ENCODE measurements at regions not wholly inside any gene's neighbourhood (a gene's known extent, or its start where the extent isn't known, plus 50 kb on each side); places are given as distances from the start of the nearest gene placed in this dataset.

DNA sequence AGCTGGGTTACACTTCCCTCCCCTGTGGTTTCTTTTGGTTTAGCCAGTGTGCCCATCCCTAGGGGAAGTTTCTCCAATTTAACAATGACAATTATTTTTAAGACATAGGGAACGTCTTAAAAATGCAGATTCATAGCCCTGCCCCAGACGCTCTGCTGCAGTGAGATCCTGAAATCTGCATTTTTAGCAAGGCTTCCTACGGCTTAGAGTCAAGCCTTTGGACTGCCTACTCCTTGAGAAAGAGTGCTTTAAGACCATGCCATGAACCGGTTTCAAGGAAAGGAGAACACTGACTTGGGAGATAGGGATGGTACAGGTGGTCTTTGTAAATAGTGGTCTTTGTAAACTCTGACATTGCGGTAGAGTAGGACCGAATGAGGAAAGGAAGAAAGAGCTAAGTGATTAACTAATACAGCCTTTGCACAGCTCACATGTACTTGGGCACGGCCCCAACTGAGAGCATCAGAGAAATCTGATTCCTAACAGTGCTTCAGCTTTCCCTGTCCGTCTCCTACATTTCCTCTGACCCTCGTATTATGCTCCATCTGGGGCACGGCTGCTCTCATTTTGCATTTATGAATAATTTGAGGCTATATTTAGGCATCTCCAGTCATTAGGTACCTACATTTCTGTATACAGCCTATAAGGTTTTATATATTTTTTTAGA is 217.6 kb upstream of the TANK start:
- no peak for TF ChIP-seq EZH2 (IDR thresholded peaks at IDR 0.05; ENCODE audit: low read length)
- TF ChIP-seq, protein P1, sequence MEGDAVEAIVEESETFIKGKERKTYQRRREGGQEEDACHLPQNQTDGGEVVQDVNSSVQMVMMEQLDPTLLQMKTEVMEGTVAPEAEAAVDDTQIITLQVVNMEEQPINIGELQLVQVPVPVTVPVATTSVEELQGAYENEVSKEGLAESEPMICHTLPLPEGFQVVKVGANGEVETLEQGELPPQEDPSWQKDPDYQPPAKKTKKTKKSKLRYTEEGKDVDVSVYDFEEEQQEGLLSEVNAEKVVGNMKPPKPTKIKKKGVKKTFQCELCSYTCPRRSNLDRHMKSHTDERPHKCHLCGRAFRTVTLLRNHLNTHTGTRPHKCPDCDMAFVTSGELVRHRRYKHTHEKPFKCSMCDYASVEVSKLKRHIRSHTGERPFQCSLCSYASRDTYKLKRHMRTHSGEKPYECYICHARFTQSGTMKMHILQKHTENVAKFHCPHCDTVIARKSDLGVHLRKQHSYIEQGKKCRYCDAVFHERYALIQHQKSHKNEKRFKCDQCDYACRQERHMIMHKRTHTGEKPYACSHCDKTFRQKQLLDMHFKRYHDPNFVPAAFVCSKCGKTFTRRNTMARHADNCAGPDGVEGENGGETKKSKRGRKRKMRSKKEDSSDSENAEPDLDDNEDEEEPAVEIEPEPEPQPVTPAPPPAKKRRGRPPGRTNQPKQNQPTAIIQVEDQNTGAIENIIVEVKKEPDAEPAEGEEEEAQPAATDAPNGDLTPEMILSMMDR (optimal IDR thresholded peaks at IDR 0.05 in 1 of 3, IDR thresholded peaks at IDR 0.05 in 1 of 3, conservative IDR thresholded peaks at IDR 0.05 in 1 of 3; ENCODE audit: extremely low read depth in 1 of 3, insufficient read depth in 2 of 3, low read length in 3 of 3) = no peak
- Histone ChIP-seq H2AFZ (ENCODE audit: control insufficient read depth, low read length) (no peak overlapping the region), H3K4me2 (ENCODE audit: control insufficient read depth, extremely low read depth, insufficient read depth, low read depth, low read length) (no peak overlapping the region), H3K9ac (ENCODE audit: control insufficient read depth, extremely low read depth, insufficient read depth, low read length) (no peak overlapping the region), H3K27ac (ENCODE audit: control insufficient read depth, insufficient read depth, low read length) (no peak overlapping the region), H3K36me3 (ENCODE audit: control insufficient read depth in 2 of 2, extremely low read depth in 1 of 2, insufficient read depth in 2 of 2, low read length in 2 of 2) (no peaks in the 10 kb centered on the region), H3K9me1 (ENCODE audit: control insufficient read depth, extremely low read depth, insufficient read depth, low read length) (no peaks in the 10 kb centered on the region), H3K79me2 (ENCODE audit: control insufficient read depth, insufficient read depth, low read length) (no peaks in the 10 kb centered on the region), H3K9me3 (ENCODE audit: control insufficient read depth, low read depth, low read length) (no peaks in the 10 kb centered on the region), H3K27me3 (ENCODE audit: control insufficient read depth, extremely low read depth, insufficient read depth, low read length) (no peaks in the 10 kb centered on the region), H4K20me1 (ENCODE audit: control insufficient read depth, extremely low read depth, insufficient read depth, low read length) (no peaks in the 10 kb centered on the region), H3K4me1 (ENCODE audit: control insufficient read depth, extremely low read depth, insufficient read depth, low read length) (peaks cover 4% of the 10 kb centered on the region), H3K4me3 (ENCODE audit: control insufficient read depth in 2 of 3, extremely low read depth in 1 of 3, insufficient read depth in 2 of 3, low read depth in 1 of 3, low read length in 3 of 3) (no peak overlapping the region)
- DNase-seq (ENCODE audit: low read depth, low spot score) (no peak), FAIRE-seq (peak; percentile 59)
- dilution Hi-C loops (cut with MboI; ENCODE audit: extremely low pct_ligation_motif_present, low sequenced_read_pairs) = no loop called here

DNA sequence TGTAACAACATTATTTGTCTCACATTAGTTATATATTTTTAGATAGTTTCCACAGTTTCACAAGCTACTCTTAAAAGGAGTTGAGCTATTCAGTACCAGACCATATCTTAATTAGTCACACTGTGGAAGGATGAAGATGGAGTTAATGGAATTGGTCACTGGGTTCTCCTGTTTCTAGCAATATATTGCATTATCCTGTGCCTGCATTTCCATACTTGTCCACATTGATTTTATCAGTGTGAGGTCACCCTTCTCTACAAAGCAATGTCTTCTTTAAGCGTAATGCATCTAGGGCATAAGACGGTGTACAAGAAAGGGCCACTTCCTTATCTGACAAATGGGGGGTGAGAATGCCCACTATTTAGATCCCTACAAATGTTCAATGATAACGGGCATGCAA is 216.8 kb upstream of the TANK start:
- Histone ChIP-seq H2AFZ (ENCODE audit: control insufficient read depth, low read length) (no peak overlapping the region), H3K4me1 (ENCODE audit: control insufficient read depth, extremely low read depth, insufficient read depth, low read length) (peaks cover 4% of the 10 kb centered on the region), H3K27ac (ENCODE audit: control insufficient read depth, insufficient read depth, low read length) (no peak overlapping the region), H3K9me1 (ENCODE audit: control insufficient read depth, extremely low read depth, insufficient read depth, low read length) (no peaks in the 10 kb centered on the region), H4K20me1 (ENCODE audit: control insufficient read depth, extremely low read depth, insufficient read depth, low read length) (no peaks in the 10 kb centered on the region), H3K4me3 (ENCODE audit: control insufficient read depth in 2 of 3, extremely low read depth in 1 of 3, insufficient read depth in 2 of 3, low read depth in 1 of 3, low read length in 3 of 3) (no peak overlapping the region), H3K9me3 (ENCODE audit: control insufficient read depth, low read depth, low read length) (no peaks in the 10 kb centered on the region), H3K79me2 (ENCODE audit: control insufficient read depth, insufficient read depth, low read length) (no peaks in the 10 kb centered on the region), H3K4me2 (ENCODE audit: control insufficient read depth, extremely low read depth, insufficient read depth, low read depth, low read length) (no peak overlapping the region), H3K9ac (ENCODE audit: control insufficient read depth, extremely low read depth, insufficient read depth, low read length) (no peak overlapping the region), H3K27me3 (ENCODE audit: control insufficient read depth, extremely low read depth, insufficient read depth, low read length) (no peaks in the 10 kb centered on the region), H3K36me3 (ENCODE audit: control insufficient read depth in 2 of 2, extremely low read depth in 1 of 2, insufficient read depth in 2 of 2, low read length in 2 of 2) (no peaks in the 10 kb centered on the region)
- no peak for TF ChIP-seq EZH2 (IDR thresholded peaks at IDR 0.05; ENCODE audit: low read length)
- TF ChIP-seq, protein P1 (optimal IDR thresholded peaks at IDR 0.05 in 1 of 3, IDR thresholded peaks at IDR 0.05 in 1 of 3, conservative IDR thresholded peaks at IDR 0.05 in 1 of 3; ENCODE audit: extremely low read depth in 1 of 3, insufficient read depth in 2 of 3, low read length in 3 of 3) = no peak
- FAIRE-seq (no peak), DNase-seq (ENCODE audit: low read depth, low spot score) (no peak)
- dilution Hi-C loops (cut with MboI; ENCODE audit: extremely low pct_ligation_motif_present, low sequenced_read_pairs) = no loop called here

All from keratinocyte (primary cell).